ENCODE measurements at regions not wholly inside any gene's neighbourhood (a gene's known extent, or its start where the extent isn't known, plus 50 kb on each side); places are given as distances from the start of the nearest gene placed in this dataset.

DNA sequence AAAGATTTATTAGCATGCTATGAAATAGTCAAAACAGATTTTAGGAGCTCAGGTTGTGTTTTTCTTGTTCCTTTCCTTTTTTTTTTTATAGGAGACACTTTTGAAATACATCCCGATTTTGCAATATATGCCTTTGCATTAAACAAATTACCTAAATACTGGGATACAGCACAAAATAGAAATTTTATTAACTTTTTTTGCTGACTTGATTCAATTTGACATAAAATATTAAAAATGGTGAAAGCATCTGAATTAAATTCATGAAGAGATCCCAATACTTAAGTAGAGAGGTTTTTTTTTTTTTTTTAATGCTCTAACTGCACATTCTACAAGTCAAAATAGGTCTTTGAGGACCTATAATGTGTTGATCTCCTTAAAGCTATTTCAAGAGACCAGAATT, 939.5 kb upstream of the CHAC2 start:
- DNase-seq: no peak

DNA sequence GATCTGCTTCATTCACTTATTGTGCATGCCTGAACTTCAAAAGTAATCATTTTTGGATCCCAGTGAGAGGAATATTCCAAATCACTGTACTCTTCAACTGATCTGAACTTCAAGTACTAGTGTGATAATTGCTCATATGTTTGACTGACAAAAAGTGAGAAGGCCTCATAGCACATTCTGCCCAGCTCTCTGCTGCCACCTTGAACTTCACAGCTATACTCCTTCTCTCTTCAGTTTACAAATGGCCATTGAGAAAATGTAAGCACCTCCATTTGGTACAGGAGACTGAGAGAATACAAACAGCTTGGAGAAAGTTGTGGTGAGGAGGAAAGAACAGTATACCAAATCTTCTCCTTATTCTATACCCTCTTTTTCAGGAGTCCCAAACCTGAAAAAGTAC, 946.0 kb upstream of the CHAC2 start:
- no peak for DNase-seq

DNA sequence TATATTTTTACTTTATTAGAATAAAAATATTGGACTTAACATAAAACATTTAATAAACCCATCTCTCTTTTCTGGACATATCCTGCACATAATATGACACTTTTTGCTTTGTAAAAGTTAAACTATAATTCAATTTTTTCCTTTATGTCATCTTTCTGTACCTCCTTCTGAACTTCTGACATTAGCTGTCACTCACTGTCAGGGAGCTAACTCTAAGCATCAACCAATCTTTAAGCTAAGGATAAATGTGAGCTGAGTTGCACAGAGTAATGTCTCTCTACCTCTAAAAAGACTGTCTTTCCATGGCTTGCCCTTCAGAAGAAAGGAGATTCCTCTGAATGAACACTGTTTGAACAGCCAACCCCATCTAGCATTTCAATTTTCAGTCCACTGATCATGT, 948.6 kb upstream of the CHAC2 start:
- DNase-seq: no peak

DNA sequence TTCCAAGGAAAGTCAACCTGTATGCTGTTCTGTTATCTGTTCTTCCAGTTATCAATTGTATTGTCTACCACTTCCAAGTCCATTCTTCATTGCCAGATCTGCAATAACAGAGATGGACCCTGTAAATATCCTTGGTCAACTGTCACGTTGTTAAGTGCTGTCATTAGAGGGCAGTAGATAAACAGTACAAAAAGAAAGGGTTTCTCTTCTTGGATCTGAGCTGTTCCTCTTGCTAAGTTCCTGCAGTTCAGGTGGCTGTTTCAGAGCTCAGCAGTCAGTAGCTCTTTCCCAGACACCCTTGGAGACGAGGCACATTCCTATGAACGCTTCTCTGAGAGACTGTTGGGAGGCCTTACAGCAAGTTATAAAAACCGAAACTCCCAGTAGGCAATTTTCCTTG, 957.1 kb upstream of the CHAC2 start:
- no peak for DNase-seq

DNA sequence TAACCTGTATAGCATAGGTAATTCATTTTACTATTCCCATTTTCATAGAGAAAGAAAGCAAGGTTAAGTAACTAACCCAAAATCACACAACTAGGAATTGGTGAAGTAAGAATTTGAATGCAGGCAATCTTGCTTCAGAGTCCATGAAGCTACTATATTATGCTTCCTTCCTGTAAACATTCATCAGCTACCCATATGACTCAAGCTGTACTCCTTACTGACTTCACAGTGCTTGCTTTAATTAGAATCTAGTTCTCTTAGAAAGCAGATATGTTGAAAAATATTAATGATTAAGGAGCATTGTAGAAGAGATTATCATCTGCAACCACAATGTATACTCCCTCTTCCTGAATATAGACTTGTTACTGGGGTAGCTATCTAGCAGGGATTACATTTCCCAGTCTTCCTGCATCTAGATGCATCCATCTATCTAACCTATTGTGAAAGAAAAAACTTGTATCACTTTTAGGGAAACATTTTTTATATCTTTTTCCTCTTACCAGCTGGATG, 961.6 kb upstream of the CHAC2 start:
- no peak for DNase-seq

DNA sequence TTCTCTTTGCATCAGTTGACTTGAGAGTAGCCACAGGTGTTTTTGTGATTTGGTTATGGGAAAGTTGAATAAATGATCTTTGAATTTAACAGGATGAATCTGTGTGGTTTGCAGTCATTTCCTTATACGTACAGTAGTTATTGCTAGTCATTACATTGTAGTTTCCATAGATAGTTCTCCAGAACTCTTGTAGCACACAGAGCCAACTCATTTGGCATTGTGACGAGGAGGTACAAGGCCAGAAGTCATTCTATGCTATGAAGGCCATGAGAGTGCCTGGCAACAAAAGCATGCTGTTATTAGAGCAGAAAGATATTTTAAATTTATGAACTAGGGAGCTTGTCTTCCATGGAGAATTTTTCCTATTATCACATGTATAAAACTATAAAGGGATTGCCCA, 973.0 kb upstream of the CHAC2 start:
- DNase-seq: no peak

DNA sequence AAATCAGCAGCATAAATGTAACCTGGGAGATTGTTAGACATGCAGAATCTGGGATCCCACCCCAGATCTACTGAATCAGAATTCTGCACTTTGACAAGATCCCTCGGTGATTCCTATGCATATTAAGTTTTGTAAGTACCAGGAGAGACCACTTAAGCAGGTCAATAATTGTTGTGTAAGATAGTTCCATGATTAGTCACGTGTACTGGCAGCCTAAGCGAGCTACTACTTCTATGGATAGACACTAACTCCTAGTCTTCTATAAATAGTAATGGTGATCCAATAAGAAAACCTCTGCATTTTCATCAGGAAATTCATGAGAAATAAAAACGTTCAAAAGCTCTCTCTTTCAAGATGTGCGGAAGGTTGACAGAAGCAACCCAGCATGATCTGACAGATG, 988.2 kb upstream of the CHAC2 start:
- DNase-seq: no peak

DNA sequence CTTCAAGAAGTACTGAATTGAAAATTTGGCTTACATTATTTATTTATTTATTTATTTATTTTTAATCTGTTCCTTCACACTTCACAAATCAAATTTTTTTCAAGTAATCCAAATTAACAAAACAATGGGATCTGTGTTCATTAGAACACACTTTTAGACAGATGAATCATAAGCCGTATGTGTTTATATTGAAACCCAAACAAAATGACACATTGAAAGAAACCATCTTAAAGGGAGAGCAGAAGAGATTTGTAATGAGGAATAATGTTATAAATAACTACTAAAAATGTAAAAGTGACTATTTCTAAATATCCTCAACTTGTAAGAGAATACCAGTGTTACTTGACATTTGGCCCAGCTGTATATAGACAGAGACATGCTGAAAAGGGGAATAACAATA, 991.0 kb upstream of the CHAC2 start:
- DNase-seq: no peak

DNA sequence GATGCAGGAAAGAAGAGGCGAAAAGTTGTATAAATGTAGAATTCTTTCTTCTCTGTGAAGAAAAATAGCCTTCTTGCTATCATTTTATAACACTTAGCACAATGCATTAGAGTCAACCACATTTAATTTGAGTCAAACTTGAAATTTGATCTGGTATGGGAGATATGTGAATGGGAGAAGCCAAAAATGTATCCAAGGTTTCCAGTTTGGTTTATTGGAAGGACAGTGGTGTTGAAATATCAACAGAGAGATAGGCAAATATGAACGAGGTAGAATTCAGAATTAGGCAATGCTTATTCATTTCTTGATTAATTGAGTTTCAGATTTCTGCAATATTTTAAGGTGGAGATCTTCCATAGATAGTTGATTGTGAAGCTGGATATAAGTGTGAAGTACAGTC, 991.9 kb upstream of the CHAC2 start:
- no peak for DNase-seq

DNA sequence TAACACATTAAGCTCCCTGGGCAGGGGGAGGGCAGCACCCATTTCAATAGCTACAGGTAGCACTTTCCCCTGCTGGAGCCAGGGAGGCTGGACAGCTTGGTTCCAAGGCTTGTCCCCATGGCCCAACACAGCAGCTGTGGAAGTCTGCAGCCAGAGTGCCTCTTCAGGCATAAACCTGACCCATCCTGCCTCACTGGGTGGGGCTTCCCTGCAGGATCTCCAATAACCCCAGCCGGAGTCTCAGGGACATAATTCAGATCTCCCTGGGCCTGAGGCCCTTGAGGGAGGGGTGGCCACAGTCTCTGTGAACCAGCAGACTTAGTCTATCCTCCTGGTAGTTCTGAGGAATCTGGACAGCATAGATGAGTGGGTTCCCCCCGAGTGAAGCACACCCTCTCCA, 1001.9 kb upstream of the CHAC2 start:
- no peak for DNase-seq

DNA sequence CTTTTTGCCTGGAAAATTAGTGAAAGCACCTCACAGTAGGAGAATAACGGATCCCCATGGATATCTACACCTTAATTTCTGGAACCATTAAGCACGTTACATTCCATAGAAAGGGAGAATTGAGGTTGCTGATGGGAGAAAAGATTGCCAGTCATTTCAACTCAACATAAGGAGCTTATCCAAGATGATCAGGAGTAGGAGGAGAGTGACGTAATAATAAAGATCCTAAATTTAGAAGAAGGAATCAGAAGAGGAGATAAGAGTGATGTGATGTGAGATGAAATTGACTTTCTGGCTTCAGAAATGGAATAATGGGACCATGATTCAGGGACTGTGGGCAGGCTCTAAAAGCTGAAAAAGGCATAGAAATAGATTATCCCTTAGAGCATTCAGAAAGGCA, 1017.8 kb upstream of the CHAC2 start:
- DNase-seq: no peak

DNA sequence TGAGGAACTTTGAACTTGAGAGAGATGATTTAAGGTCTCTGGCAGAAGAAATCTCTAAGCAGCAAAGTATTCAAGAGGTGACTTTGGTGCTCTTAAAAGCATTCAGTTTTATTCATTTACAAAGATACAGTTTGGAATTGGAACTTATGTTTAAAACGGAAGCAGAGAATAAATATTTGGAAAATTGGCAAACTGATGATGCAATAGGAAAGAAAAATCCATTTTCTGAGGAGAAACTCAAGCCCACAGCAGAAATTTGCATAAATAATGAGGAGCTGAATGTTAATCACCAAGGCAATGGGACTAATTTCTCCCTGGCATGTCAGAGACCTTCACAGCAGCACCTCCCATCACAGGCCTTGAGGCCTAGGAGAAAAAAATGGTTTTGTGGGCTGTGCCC, 1022.5 kb upstream of the CHAC2 start:
- no peak for DNase-seq

DNA sequence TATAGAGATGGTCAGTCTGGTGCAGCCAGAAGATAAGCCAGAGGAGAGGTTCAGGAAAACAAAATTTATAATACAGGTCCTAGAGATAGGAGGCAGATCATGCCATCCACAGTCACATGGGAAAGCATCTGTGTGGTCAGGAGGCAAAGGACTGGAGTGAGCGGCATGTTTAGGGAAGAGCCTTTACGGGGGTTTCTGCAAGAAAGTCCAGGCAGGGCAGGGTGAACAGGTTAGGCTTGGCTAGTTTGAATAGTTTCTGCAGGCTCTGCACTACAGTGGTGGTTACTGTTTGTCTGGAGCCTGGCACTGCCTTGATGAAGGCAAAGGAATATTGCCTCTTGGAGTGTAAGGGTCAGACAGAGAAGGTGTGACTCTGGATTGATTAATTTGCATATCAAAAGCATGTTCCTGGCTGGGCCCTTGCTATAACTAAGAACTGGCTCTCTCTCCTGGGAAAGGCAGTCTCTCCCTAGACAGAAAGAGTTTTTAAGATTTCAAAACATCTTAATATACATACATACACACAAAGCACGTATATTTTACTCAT, 1034.7 kb upstream of the CHAC2 start:
- DNase-seq: no peak

DNA sequence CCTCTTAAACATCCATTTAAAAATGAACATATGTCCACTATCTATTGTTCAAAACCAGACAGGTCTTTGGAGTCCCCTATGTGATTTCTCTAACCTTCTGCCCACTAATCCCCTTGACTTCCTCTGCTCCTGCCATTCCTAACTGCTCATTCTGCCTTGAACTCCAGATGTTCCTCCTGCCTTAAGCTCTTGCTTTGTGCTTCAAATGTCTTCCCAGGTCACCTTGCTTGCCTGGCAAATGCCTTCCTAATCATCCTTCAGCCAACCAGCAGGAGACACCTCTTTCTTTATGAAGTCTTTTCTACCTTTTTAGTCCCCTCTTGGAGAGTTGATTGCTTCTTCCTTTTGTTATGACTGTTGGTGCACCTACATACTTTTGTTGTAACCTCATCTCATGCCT, 1043.0 kb upstream of the CHAC2 start:
- no peak for DNase-seq

DNA sequence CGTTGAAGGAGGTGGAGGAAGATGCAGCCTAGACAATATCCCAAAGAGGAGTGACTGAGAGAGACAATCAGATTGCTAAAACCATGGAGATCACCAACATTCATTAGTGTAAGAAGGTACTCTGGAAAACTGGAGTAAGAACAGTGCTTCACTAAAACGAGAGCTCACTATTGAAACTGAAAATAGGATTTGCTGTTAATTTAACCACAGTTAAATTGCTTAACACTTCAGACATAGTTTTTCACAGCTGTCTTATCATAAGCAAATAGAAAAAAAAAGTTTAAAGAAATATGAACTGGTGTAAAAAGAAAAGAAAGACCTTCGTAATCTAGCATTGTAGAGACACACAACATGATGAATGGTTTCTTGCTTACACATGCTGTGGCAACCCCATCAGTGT, 1049.8 kb upstream of the CHAC2 start:
- no peak for DNase-seq

DNA sequence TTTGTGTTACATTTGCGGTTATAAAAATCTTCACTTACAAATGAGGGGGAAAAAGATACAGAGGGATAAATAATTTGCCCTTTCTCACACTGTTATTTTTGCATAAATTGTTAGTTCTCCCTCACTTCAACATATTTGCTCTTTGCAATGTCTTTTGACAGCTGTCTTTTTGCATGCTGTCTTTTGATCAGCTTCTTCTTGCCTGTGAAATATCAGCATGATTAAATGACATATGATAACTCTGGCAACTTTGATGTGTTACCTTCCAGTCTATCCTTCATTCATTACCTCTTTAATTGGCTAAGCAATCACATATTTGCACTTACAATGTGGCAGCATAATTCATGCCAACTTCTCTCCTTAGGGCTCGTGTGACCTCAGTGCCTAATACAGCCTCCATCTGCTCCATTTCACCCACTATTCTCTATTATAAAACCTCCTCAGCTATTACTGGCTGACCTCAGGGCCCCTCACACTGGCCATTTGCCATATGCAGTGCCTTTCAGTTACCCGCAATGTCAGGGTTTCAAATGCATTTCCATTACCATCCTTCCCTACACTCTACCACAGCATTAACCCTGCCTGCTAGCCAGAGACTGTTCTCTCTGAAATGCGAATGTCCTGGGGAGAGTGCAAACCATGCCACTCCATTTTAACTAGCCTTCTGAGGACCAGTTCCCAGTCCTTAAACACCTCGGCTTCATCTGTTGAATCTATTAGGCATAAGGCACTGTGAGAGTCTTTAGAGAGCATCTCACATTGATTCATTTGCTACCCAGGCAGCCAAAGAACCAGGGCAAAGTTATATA, 1056.6 kb upstream of the CHAC2 start:
- no peak for DNase-seq

DNA sequence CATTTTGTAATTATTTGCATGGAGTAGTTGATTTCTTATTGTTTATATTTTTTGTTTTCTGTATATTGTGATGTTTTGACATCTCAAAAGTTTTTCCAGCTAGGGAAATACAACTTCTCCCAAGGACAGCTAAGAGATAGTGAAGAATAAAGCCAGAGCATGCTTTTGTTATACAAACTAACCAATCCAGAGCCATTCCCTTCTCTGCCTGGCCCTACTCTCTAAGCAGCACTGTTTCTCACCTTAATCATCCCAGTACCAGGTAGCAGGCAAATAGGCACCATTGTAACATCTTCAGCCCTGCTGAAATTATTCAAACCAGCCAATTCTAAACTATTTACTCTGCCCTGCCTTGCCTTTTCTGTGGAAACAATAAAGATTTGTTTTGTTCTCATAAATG, 1063.4 kb upstream of the CHAC2 start:
- DNase-seq: no peak

DNA sequence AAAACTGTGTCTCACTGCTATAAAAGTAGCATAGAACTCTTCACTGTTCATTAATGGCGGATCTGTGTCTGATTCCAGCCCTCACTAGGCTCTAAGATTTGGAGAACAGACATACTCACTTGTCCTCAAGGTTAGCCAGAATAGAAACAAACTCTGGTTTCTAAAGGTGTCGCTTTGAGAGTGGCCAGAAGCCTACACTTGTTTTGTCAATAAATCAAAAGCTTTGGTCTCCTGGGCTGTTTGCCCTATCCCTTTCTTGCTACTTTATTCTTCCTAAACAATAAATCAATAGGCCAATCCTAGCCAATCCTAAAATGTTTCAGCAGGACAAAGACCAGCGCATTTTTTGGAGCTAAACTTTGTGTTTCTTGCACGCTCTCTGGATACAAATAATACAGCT, 1064.6 kb upstream of the CHAC2 start:
- no peak for DNase-seq

DNA sequence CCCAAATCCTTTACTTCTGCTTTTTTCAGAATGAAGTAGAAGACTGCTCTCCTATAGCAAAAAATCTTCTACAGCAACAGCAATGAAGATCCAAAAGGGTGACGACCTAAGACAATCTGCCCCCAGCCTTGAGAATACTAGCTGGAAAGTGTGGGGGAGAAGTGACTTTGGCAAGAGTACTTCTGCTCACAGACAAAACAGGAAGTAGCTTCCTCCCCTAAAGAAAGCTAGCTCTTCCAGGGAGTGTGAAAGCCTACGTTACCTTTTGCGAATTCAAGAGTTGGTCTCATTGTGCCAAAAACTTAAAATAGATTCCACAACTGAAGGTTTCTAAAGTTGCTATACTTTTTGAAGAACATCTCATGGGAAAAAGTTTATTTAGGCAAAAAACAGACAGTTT, 1069.2 kb upstream of the CHAC2 start:
- no peak for DNase-seq

DNA sequence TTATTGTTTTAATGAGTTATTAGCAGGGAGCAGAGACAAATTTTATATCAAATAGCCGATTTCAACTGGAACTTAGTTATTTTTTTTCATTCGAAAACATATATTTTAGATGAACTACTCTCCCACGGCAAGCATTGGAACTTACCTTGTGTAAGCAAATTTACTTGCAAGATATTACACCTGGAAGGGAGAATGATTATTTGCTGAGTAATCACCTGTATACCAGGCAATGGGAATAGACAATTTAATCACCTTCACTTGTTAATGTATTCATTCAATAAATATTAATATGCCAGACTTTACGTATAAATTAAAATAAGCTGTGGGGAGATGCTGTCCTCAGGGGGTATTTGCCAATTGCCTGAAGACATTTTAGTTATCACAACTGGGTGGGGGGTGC, 1069.9 kb upstream of the CHAC2 start:
- no peak for DNase-seq

DNA sequence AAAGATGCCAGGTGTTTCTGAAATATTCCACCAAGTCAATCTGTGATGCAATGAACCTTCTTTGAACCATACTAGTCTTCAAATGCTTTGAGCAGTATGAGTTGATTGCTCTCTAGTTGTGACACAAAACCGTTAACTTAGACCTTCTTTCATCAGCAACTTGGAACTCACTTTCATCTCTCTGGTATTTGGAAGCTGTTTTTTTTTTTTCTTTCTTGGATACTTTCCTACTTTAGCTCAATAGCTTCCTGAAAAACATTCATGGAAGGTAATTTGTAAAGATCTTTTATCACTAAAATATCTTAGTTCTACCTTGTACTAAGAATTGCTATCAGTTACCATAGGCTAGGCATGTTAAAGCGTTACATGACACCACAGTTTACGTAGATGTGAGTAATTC, 1071.9 kb upstream of the CHAC2 start:
- no peak for DNase-seq

DNA sequence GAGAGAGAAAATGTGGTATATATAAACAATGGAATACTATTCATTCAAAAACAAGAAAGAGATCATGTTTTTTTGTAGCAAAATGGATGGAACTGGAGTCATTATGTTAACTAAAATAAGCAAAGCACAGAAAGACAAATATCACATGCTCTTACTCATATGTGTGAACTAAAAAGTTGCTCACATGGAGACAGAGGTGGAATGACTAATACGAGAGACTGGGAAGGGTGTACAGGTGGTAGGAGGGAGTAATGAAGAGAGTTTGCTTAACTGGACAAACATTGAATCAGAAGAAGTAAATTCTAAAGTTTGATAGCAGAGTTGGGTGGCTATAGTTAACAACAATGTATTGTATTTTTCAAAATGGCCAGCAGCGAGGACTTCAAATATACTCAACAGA, 1080.7 kb upstream of the CHAC2 start:
- no peak for DNase-seq

DNA sequence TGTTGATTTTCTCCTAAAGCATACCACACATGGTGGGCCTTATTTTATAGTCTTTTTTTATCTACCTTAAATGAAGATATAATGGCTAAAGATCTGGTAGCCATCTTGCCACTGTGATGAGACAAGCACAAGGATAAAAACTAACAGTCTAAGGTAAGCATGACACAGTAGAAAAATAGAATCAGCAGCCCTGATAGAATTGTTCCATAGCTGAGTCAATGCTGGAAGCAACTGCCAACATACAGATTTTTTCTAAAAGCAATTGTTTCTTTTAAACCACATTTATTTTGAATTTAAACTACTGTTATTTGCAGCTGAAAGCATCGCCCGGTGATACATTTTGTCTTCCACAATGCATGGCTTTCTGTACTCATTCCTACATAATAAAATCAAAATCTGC, 1091.5 kb upstream of the CHAC2 start:
- DNase-seq: no peak

DNA sequence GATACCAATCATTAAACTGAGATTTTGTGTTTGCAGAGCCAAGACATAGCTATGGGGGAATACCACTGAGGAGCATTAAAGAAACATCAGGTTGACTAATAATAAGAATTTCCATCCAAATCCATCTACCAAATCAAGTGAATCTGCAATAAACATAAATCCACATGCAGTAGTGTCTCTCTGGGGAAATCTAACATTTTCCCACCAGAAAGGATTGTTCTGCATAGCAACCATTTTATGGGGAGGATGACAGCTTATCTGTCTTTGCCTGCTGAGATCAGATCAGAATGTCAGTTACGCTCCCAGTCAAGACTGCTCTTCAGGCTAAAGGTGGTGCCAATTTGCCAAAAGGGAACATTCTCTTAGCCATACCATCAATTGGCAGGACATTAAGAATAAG, 1098.9 kb upstream of the CHAC2 start:
- DNase-seq: no peak

DNA sequence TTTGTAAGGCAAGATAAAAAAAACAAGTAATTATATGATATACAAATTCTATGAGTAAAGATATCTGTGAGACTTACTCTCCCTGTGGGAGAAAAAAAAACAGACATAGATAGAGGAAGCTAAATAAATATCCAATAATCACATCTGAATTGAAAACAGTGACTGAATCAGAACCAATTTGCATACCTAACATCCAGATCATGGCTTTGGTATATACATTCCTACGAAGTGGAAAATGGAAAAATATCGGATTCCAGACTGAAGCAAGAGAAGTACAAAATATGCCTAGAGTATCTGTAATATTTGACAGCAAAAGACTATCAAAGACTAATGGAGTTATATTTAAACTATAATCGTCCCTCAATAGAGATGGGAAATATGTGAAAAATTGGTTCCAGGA, 1108.1 kb upstream of the CHAC2 start:
- no peak for DNase-seq

Data from central memory CD4-positive, alpha-beta T cell (primary cell).